Endothelial cell of umbilical vein (primary cell): ENCODE measurements at regions not wholly inside any gene's neighbourhood (a gene's known extent, or its start where the extent isn't known, plus 50 kb on each side); places are given as distances from the start of the nearest gene placed in this dataset.

Experiments used
- EZH2 ChIP-seq: IDR thresholded peaks from 2 replicates; pipeline ENCODE4 v1.6.1; 2012; ENCODE audit warnings: borderline replicate concordance, low read depth, mild to moderate bottlenecking, moderate library complexity, low read length, inconsistent platforms; ENCODE audit not compliant: severe bottlenecking
- FOS ChIP-seq: IDR thresholded peaks from 2 replicates; pipeline ENCODE4 v1.6.1; 2011; ENCODE audit warnings: mild to moderate bottlenecking, low read length, moderate library complexity, borderline replicate concordance; ENCODE audit not compliant: insufficient read depth
- POLR2AphosphoS5 ChIP-seq: IDR thresholded peaks from 2 replicates; pipeline ENCODE4 v1.6.1; 2012; ENCODE audit warnings: low read depth, mild to moderate bottlenecking, control low read depth, low read length, moderate library complexity; ENCODE audit not compliant: insufficient read depth
- TF ChIP-seq, protein P1 (sequence below), 2 donors: IDR thresholded peaks; 1 replicate in 1 of 2; 2 replicates in 1 of 2; pipeline ENCODE4 v1.5.1; 2011; ENCODE audit warnings: low read length in 2 of 2, mild to moderate bottlenecking in 2 of 2, moderate library complexity in 2 of 2, control low read depth in 1 of 2, inconsistent platforms in 1 of 2, low read depth in 1 of 2; ENCODE audit not compliant: insufficient read depth in 1 of 2; ENCODE audit errors: extremely low read depth in 1 of 2

DNA sequence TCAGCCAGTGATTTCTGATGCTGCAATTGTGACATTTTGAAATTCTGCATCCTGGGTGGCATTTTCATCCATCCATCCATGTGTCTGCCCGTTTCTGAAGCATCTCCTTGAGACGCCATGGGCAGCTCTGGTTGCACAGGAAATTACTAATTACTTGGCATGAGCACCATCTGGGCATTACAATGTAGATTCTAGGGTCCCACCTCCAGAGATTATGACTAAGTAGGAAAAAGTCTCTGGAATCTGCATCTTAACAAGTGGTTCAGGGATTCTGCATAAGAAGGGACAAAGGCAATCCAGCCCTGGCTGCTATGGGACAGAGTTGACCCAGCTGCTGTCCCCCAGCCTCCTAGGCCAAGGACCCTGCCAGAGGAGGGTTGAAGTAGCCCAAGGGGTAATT is 65.3 kb downstream of the CUZD1 start:
- TF ChIP-seq, protein P1, sequence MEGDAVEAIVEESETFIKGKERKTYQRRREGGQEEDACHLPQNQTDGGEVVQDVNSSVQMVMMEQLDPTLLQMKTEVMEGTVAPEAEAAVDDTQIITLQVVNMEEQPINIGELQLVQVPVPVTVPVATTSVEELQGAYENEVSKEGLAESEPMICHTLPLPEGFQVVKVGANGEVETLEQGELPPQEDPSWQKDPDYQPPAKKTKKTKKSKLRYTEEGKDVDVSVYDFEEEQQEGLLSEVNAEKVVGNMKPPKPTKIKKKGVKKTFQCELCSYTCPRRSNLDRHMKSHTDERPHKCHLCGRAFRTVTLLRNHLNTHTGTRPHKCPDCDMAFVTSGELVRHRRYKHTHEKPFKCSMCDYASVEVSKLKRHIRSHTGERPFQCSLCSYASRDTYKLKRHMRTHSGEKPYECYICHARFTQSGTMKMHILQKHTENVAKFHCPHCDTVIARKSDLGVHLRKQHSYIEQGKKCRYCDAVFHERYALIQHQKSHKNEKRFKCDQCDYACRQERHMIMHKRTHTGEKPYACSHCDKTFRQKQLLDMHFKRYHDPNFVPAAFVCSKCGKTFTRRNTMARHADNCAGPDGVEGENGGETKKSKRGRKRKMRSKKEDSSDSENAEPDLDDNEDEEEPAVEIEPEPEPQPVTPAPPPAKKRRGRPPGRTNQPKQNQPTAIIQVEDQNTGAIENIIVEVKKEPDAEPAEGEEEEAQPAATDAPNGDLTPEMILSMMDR (IDR thresholded peaks at IDR 0.05; ENCODE audit: extremely low read depth in 1 of 2, insufficient read depth in 1 of 2, low read depth in 1 of 2, low read length in 2 of 2) = no peak
- TF ChIP-seq POLR2AphosphoS5 (no peak), EZH2 (no peak), FOS (no peak)
